ENCODE measurements at regions not wholly inside any gene's neighbourhood (a gene's known extent, or its start where the extent isn't known, plus 50 kb on each side); places are given as distances from the start of the nearest gene placed in this dataset.

- TF ChIP-seq HOXA7 (CRISPR knock-in tag; IDR thresholded peaks at IDR 0.05; ENCODE audit: borderline replicate concordance), result no peak
- no peak for TF ChIP-seq CTCF (tag by site-specific recombination; IDR thresholded peaks at IDR 0.05)
- no peak for TF ChIP-seq ZNF335 (tag by site-specific recombination; conservative IDR thresholded peaks at IDR 0.05)
- TF ChIP-seq ZNF292 (tag by site-specific recombination; IDR thresholded peaks at IDR 0.05; ENCODE audit: borderline replicate concordance, low read depth), result no peak
- no peak for TF ChIP-seq MYNN (tag by site-specific recombination; IDR thresholded peaks at IDR 0.05; ENCODE audit: borderline replicate concordance)
- no peak for TF ChIP-seq ZBTB11 (tag by site-specific recombination; conservative IDR thresholded peaks at IDR 0.05; ENCODE audit: low read depth)
- no peak for TF ChIP-seq ZNF155 (tag by site-specific recombination; IDR thresholded peaks at IDR 0.05)
- TF ChIP-seq ZNF777 (tag by site-specific recombination; IDR thresholded peaks at IDR 0.05; ENCODE audit: borderline replicate concordance), result no peak
- no peak for TF ChIP-seq OSR2 (tag by site-specific recombination; IDR thresholded peaks at IDR 0.05)
- TF ChIP-seq ZNF660 (tag by site-specific recombination; IDR thresholded peaks at IDR 0.05), result no peak
- no peak for TF ChIP-seq YY1 (tag by site-specific recombination; IDR thresholded peaks at IDR 0.05)
- no peak for TF ChIP-seq ZNF121 (tag by site-specific recombination; IDR thresholded peaks at IDR 0.05)
- no peak for TF ChIP-seq SP2 (tag by site-specific recombination; IDR thresholded peaks at IDR 0.05)
These were observed 149.3 kb upstream of the DPP6 start for GRCh38 chr7:153902862-153903261.
